Uterus (tissue), 3 donors: ENCODE measurements at regions not wholly inside any gene's neighbourhood (a gene's known extent, or its start where the extent isn't known, plus 50 kb on each side); places are given as distances from the start of the nearest gene placed in this dataset.

Source experiments
- DNase-seq, 2 donors: peaks; one replicate each; pipeline ENCODE4 v3.0.0-alpha.2; 2019 to 2020
- H3K27ac ChIP-seq, 2 donors: fragments of 200-600 bp; sonication (generic); 1 replicate in 1 of 2; 2 replicates in 1 of 2; pipeline ENCODE4 v1.5.1; 2016 to 2018
- H3K27me3 ChIP-seq, 2 donors: fragments of 200-600 bp; sonication (generic); one replicate each; pipeline ENCODE4 v1.5.1; 2018 to 2019; ENCODE audit warnings: control low read depth in 1 of 2
- H3K36me3 ChIP-seq, 2 donors: fragments of 200-600 bp; sonication (generic); one replicate each; pipeline ENCODE4 v1.5.1; 2019; ENCODE audit warnings: control low read depth in 1 of 2
- H3K4me1 ChIP-seq, 2 donors: fragments of 200-600 bp; sonication (generic); one replicate each; pipeline ENCODE4 v1.5.1; 2018 to 2019; ENCODE audit warnings: control low read depth in 1 of 2
- H3K4me3 ChIP-seq, 2 donors: fragments of 200-600 bp; sonication (generic); 1 replicate in 1 of 2; 2 replicates in 1 of 2; pipeline ENCODE4 v1.5.1; 2018 to 2019; ENCODE audit warnings: mild to moderate bottlenecking in 1 of 2
- H3K9me3 ChIP-seq, 2 donors: fragments of 200-600 bp; sonication (generic); one replicate each; pipeline ENCODE4 v1.5.1; 2019; ENCODE audit warnings: control low read depth in 1 of 2
- CTCF ChIP-seq, 4 experiments: fragments of 200-600 bp in 2 of 4; fragments of 450-650 bp in 2 of 4; sonication (generic) in 2 of 4; IDR thresholded peaks; one replicate each; pipeline ENCODE4 v1.5.1; 2016 to 2019; ENCODE audit warnings: antibody characterized with exemption in 4 of 4, mild to moderate bottlenecking in 2 of 4, moderate library complexity in 1 of 4
- POLR2A ChIP-seq, 2 donors: fragments of 450-650 bp; IDR thresholded peaks; one replicate each; pipeline ENCODE4 v1.6.1; 2016; ENCODE audit warnings: antibody characterized with exemption in 2 of 2, mild to moderate bottlenecking in 1 of 2, moderate library complexity in 1 of 2
- intact Hi-C: fragments of 100-400 bp; cut with DNase I; formaldehyde crosslinking; loops from one replicate; pipeline ENCODE4 v1.15.1; 2023; ENCODE audit warnings: low total_unique reads
- donor health status: DM: yes; HTN: yes; CAD: no.

GRCh38 chr14:58961045-58961731 is 227.3 kb upstream of the DAAM1 start:
- H3K27me3 ChIP-seq: no peaks in the 10 kb centered on the region
- intact Hi-C loops: no loop called here
- H3K4me1 ChIP-seq: no peaks in the 10 kb centered on the region
- no peak overlapping the region for H3K27ac ChIP-seq
- TF ChIP-seq POLR2A (IDR thresholded peaks at IDR 0.05): no peak
- TF ChIP-seq CTCF (IDR thresholded peaks at IDR 0.05): no peak
- no peaks in the 10 kb centered on the region for H3K9me3 ChIP-seq
- H3K36me3 ChIP-seq: no peaks in the 10 kb centered on the region
- no peak for DNase-seq
- H3K4me3 ChIP-seq: no peak overlapping the region

GRCh38 chr14:58963873-58964597 is 224.4 kb upstream of the DAAM1 start:
- no peaks in the 10 kb centered on the region for H3K36me3 ChIP-seq
- H3K4me1 ChIP-seq: no peaks in the 10 kb centered on the region
- no peaks in the 10 kb centered on the region for H3K9me3 ChIP-seq
- DNase-seq: no peak
- H3K27ac ChIP-seq: no peak overlapping the region
- TF ChIP-seq CTCF (IDR thresholded peaks at IDR 0.05) (no peak), POLR2A (IDR thresholded peaks at IDR 0.05) (no peak)
- no peaks in the 10 kb centered on the region for H3K27me3 ChIP-seq
- intact Hi-C loops: no loop called here
- no peak overlapping the region for H3K4me3 ChIP-seq

- no peaks in the 10 kb centered on the region for H3K36me3 ChIP-seq
- intact Hi-C loops: no loop called here
- no peaks in the 10 kb centered on the region for H3K4me1 ChIP-seq
- TF ChIP-seq CTCF (IDR thresholded peaks at IDR 0.05) (no peak), POLR2A (IDR thresholded peaks at IDR 0.05) (no peak)
- H3K4me3 ChIP-seq: no peak overlapping the region
- H3K27ac ChIP-seq: no peak overlapping the region
- no peaks in the 10 kb centered on the region for H3K9me3 ChIP-seq
- H3K27me3 ChIP-seq: no peaks in the 10 kb centered on the region
- no peak for DNase-seq
These were observed 223.9 kb upstream of the DAAM1 start for GRCh38 chr14:58964598-58964928.

- H3K36me3 ChIP-seq: no peaks in the 10 kb centered on the region
- no peak for DNase-seq
- intact Hi-C loops: no loop called here
- no peak overlapping the region for H3K27ac ChIP-seq
- no peaks in the 10 kb centered on the region for H3K9me3 ChIP-seq
- no peaks in the 10 kb centered on the region for H3K27me3 ChIP-seq
- H3K4me1 ChIP-seq: no peaks in the 10 kb centered on the region
- no peak overlapping the region for H3K4me3 ChIP-seq
- TF ChIP-seq CTCF (IDR thresholded peaks at IDR 0.05) (no peak), POLR2A (IDR thresholded peaks at IDR 0.05) (no peak)
These were observed 222.9 kb upstream of the DAAM1 start for GRCh38 chr14:58965601-58966000.

GRCh38 chr14:58966997-58967396 is 221.5 kb upstream of the DAAM1 start:
- DNase-seq: no peak
- TF ChIP-seq POLR2A (IDR thresholded peaks at IDR 0.05) (no peak), CTCF (IDR thresholded peaks at IDR 0.05) (no peak)
- Histone ChIP-seq H3K4me3 (no peak overlapping the region), H3K9me3 (no peaks in the 10 kb centered on the region), H3K36me3 (no peaks in the 10 kb centered on the region), H3K27ac (no peak overlapping the region), H3K4me1 (no peaks in the 10 kb centered on the region), H3K27me3 (no peaks in the 10 kb centered on the region)
- intact Hi-C loops: no loop called here
